WTC11 (cell line): ENCODE measurements at regions not wholly inside any gene's neighbourhood (a gene's known extent, or its start where the extent isn't known, plus 50 kb on each side); places are given as distances from the start of the nearest gene placed in this dataset.

Source experiments
- CDX4 ChIP-seq: fragments of 250-450 bp; sonication (Bioruptor Pico); IDR thresholded peaks from 2 replicates; pipeline ENCODE4 v1.9.0; 2021; ENCODE audit warnings: moderate library complexity, mild to moderate bottlenecking, inconsistent platforms, borderline replicate concordance
- CTCF ChIP-seq: fragments of 200-600 bp; IDR thresholded peaks from 2 replicates; pipeline ENCODE4 v1.8.0; 2022; ENCODE audit warnings: antibody characterized with exemption
- E2F5 ChIP-seq: sonication (generic); formaldehyde crosslinking; IDR thresholded peaks from 2 replicates; pipeline ENCODE4 v1.8.1; 2022; ENCODE audit warnings: mild to moderate bottlenecking, moderate library complexity, missing genetic modification reagents
- KAT7 ChIP-seq: sonication (generic); formaldehyde crosslinking; IDR thresholded peaks from 2 replicates; pipeline ENCODE4 v1.8.1; 2023; ENCODE audit warnings: missing genetic modification reagents, mild to moderate bottlenecking, borderline replicate concordance
- SMAD3 ChIP-seq: sonication (generic); formaldehyde crosslinking; IDR thresholded peaks from 2 replicates; pipeline ENCODE4 v1.8.0; 2022; ENCODE audit warnings: missing genetic modification reagents, mild to moderate bottlenecking, borderline replicate concordance
- ZNF121 ChIP-seq: sonication (generic); formaldehyde crosslinking; IDR thresholded peaks from 2 replicates; pipeline ENCODE4 v1.8.0; 2023; ENCODE audit warnings: missing genetic modification reagents

GRCh38 chr13:105821337-105821736 lies 714.1 kb downstream of the EFNB2 start:
- TF ChIP-seq CTCF, result no peak
- TF ChIP-seq KAT7 (CRISPR knock-in tag), result no peak
- TF ChIP-seq SMAD3 (CRISPR knock-in tag), result no peak
- TF ChIP-seq E2F5, result no peak
- TF ChIP-seq CDX4, result no peak
- TF ChIP-seq ZNF121, result no peak
